Panc1 (cell line): ENCODE measurements at regions not wholly inside any gene's neighbourhood (a gene's known extent, or its start where the extent isn't known, plus 50 kb on each side); places are given as distances from the start of the nearest gene placed in this dataset.

Experiments used
- ATAC-seq: fragments of 200-7000 bp; cut with Tn5 transposase; 2 replicates; pipeline ENCODE4 v1.9.1; 2020; ENCODE audit warnings: mild to moderate bottlenecking, moderate library complexity
- BruUV-seq: library from RNA; stranded (reverse); fragments of 400-500 nt; replicated peaks from 2 replicates; lab custom pipeline; 2021; lab: Mats Ljungman, UMichigan
- CTCF ChIA-PET: fragments of 300-600 bp; sonication (Branson Sonifier 250); formaldehyde crosslinking; loops from one replicate; lab custom pipeline; 2022; ENCODE audit warnings: antibody characterized with exemption; lab: Charles Lee
- POLR2A ChIA-PET: fragments of 300-600 bp; sonication (Branson Sonifier 250); formaldehyde crosslinking; loops from one replicate; lab custom pipeline; 2022; ENCODE audit warnings: antibody characterized with exemption; lab: Charles Lee
- DNase-seq: peaks from one replicate; pipeline ENCODE4 v3.0.0-alpha.2; 2010; ENCODE audit warnings: low read depth, low spot score
- H3K27ac ChIP-seq: 2 replicates; pipeline ENCODE4 v1.5.1; 2011; ENCODE audit warnings: mild to moderate bottlenecking, low read length, inconsistent platforms
- H3K27me3 ChIP-seq: fragments of 200-500 bp; sonication (Bioruptor generic); 2 replicates; pipeline ENCODE4 v1.6.0; 2014; ENCODE audit warnings: low read length, inconsistent platforms; ENCODE audit not compliant: control insufficient read depth, insufficient read depth
- H3K36me3 ChIP-seq: fragments of 200-500 bp; sonication (Bioruptor generic); 2 replicates; pipeline ENCODE4 v1.5.1; 2014; ENCODE audit warnings: inconsistent platforms, mild to moderate bottlenecking, low read length, moderate library complexity; ENCODE audit not compliant: control insufficient read depth, insufficient read depth
- H3K4me1 ChIP-seq: 2 replicates; pipeline ENCODE4 v1.5.1; 2011; ENCODE audit warnings: inconsistent platforms, mild to moderate bottlenecking, low read length, moderate library complexity; ENCODE audit not compliant: control insufficient read depth, insufficient read depth
- H3K4me3 ChIP-seq, 2 experiments: 2 replicates each; pipeline ENCODE4 v1.5.1; 2011 to 2012; ENCODE audit warnings: low read depth in 2 of 2, low read length in 2 of 2, mild to moderate bottlenecking in 2 of 2, inconsistent platforms in 1 of 2, moderate library complexity in 1 of 2
- H3K9me3 ChIP-seq: fragments of 200-500 bp; sonication (Bioruptor generic); 2 replicates; pipeline ENCODE4 v1.5.1; 2014; ENCODE audit warnings: low read depth, mild to moderate bottlenecking, inconsistent platforms, low read length, moderate library complexity; ENCODE audit not compliant: control insufficient read depth, insufficient read depth
- POLR2AphosphoS5 ChIP-seq: IDR thresholded peaks from 2 replicates; pipeline ENCODE4 v1.6.1; 2012; ENCODE audit warnings: mild to moderate bottlenecking, low read depth, low read length, moderate library complexity
- SIN3A ChIP-seq: IDR thresholded peaks from 2 replicates; pipeline ENCODE4 v1.6.1; 2012; ENCODE audit warnings: low read depth, mild to moderate bottlenecking, low read length, moderate library complexity, borderline replicate concordance; ENCODE audit not compliant: insufficient read depth
- TCF7L2 ChIP-seq: IDR thresholded peaks from 2 replicates; pipeline ENCODE4 v1.6.1; 2011; ENCODE audit warnings: mild to moderate bottlenecking, low read depth, low read length, inconsistent platforms
- in situ Hi-C: cut with HindIII; loops from 2 replicates; pipeline ENCODE4 v1.10.0; 2016; ENCODE audit warnings: low sequenced_read_pairs, low pct_unique_long_range_greater_than_20kb
- intact Hi-C: fragments of 100-400 bp; cut with micrococcal nuclease; formaldehyde crosslinking; loops from one replicate; pipeline ENCODE4 v1.10.0; 2022; ENCODE audit not compliant: unreplicated experiment
- TF ChIP-seq, protein P1 (sequence below), 2 experiments: IDR thresholded peaks; 2 replicates each; pipeline ENCODE4 v1.6.1; 2011 to 2012; ENCODE audit warnings: low read depth in 2 of 2, control low read depth in 1 of 2, low read length in 1 of 2, mild to moderate bottlenecking in 1 of 2, moderate library complexity in 1 of 2; ENCODE audit not compliant: insufficient read depth in 1 of 2
- TF ChIP-seq, protein P2 (sequence below): fragments of 450-650 bp; IDR thresholded peaks from 2 replicates; pipeline ENCODE4 v1.5.1; 2017; ENCODE audit warnings: mild to moderate bottlenecking

DNA sequence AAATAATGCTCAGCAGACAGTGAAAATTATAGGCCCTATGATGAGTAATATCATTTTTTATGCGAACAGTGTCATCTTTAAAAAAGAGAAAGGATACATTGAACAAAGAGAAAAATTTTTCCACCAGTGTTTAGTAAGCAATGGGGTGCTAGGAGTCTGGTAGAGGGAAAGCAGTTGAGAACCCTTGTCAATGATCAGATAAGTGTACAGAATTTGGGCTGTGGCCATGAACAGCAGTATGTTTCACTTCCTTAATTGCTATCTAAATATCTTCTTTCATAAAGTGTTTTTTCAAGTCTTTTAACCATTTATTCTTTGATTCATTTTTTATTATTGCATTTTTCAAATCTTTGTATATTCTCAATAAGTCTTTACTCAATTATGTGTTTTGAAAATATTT, 750.7 kb upstream of the KCND2 start:
- intact Hi-C loops (no loop called here), in situ Hi-C loops (no loop called here)
- ATAC-seq (no peak), DNase-seq (no peak)
- Histone ChIP-seq H3K27me3 (no peaks in the 10 kb centered on the region), H3K4me1 (no peaks in the 10 kb centered on the region), H3K27ac (no peak overlapping the region), H3K9me3 (peaks cover 4% of the 10 kb centered on the region; the same call in 1 of the 2 replicates), H3K36me3 (no peaks in the 10 kb centered on the region), H3K4me3 (no peak overlapping the region)
- no TSS peak for BruUV-seq
- TF ChIP-seq, protein P1, sequence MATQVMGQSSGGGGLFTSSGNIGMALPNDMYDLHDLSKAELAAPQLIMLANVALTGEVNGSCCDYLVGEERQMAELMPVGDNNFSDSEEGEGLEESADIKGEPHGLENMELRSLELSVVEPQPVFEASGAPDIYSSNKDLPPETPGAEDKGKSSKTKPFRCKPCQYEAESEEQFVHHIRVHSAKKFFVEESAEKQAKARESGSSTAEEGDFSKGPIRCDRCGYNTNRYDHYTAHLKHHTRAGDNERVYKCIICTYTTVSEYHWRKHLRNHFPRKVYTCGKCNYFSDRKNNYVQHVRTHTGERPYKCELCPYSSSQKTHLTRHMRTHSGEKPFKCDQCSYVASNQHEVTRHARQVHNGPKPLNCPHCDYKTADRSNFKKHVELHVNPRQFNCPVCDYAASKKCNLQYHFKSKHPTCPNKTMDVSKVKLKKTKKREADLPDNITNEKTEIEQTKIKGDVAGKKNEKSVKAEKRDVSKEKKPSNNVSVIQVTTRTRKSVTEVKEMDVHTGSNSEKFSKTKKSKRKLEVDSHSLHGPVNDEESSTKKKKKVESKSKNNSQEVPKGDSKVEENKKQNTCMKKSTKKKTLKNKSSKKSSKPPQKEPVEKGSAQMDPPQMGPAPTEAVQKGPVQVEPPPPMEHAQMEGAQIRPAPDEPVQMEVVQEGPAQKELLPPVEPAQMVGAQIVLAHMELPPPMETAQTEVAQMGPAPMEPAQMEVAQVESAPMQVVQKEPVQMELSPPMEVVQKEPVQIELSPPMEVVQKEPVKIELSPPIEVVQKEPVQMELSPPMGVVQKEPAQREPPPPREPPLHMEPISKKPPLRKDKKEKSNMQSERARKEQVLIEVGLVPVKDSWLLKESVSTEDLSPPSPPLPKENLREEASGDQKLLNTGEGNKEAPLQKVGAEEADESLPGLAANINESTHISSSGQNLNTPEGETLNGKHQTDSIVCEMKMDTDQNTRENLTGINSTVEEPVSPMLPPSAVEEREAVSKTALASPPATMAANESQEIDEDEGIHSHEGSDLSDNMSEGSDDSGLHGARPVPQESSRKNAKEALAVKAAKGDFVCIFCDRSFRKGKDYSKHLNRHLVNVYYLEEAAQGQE (IDR thresholded peaks at IDR 0.05; ENCODE audit: insufficient read depth in 1 of 2, low read depth in 2 of 2, low read length in 1 of 2) = no peak
- TF ChIP-seq TCF7L2 = no peak
- TF ChIP-seq, protein P2, sequence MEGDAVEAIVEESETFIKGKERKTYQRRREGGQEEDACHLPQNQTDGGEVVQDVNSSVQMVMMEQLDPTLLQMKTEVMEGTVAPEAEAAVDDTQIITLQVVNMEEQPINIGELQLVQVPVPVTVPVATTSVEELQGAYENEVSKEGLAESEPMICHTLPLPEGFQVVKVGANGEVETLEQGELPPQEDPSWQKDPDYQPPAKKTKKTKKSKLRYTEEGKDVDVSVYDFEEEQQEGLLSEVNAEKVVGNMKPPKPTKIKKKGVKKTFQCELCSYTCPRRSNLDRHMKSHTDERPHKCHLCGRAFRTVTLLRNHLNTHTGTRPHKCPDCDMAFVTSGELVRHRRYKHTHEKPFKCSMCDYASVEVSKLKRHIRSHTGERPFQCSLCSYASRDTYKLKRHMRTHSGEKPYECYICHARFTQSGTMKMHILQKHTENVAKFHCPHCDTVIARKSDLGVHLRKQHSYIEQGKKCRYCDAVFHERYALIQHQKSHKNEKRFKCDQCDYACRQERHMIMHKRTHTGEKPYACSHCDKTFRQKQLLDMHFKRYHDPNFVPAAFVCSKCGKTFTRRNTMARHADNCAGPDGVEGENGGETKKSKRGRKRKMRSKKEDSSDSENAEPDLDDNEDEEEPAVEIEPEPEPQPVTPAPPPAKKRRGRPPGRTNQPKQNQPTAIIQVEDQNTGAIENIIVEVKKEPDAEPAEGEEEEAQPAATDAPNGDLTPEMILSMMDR = no peak
- no peak for TF ChIP-seq SIN3A
- no peak for TF ChIP-seq POLR2AphosphoS5
- CTCF ChIA-PET = no interaction called here
- POLR2A ChIA-PET = no interaction called here

DNA sequence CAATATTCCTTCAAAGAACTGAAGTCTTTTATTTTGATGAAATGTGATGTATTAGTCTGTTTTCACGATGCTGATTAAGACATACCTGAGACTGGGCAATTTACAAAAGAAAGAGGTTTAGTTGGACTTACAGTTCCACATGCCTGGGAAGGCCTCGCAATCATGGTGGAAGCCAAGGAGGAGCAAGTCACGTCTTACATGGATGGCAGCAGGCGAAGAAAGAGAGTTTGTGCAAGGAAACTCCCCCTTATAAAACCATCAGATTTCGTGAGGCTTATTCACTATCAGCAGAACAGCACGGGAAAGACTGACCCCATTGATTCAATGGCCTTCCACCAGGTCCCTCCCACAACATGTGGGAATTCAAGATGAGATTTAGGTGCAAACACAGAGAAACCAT, 750.3 kb upstream of the KCND2 start:
- no peak for DNase-seq
- BruUV-seq = no TSS peak
- POLR2A ChIA-PET = interaction anchor here (0.6 kb wide), 1 partner anchor 73 kb away, joined by 4 read pairs; no protein-coding TSS in a partner anchor
- Histone ChIP-seq H3K9me3 (peaks cover 4% of the 10 kb centered on the region; the same call in 1 of the 2 replicates), H3K4me3 (no peak overlapping the region), H3K4me1 (no peaks in the 10 kb centered on the region), H3K27me3 (no peaks in the 10 kb centered on the region), H3K36me3 (no peaks in the 10 kb centered on the region), H3K27ac (no peak overlapping the region)
- CTCF ChIA-PET = no interaction called here
- TF ChIP-seq, protein P2 = no peak
- TF ChIP-seq SIN3A = no peak
- no peak for ATAC-seq
- in situ Hi-C loops (no loop called here), intact Hi-C loops (no loop called here)
